ENCODE measurements at regions not wholly inside any gene's neighbourhood (a gene's known extent, or its start where the extent isn't known, plus 50 kb on each side); places are given as distances from the start of the nearest gene placed in this dataset.

DNA sequence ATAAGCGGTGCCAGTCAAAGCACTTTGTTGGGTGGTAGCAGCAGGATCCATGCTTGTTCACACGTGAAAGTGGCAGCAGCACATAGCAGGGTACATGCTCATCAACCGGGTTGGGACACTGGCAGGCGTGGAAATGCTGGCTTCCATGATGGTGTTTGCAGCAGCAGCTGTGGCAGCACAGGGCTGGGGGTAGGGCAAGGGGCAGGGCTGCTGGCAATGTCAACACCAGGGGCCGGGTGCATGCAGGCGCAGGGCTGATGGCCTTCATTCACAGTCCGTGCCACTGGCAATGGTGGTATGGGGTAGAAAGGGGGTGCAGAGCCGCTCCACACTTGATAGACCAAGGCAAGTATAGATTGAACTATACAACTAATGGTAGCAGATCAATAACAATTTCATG lies 374.7 kb upstream of the FAM241A start:
- H3K27ac Mint-ChIP-seq = no peak overlapping the region

DNA sequence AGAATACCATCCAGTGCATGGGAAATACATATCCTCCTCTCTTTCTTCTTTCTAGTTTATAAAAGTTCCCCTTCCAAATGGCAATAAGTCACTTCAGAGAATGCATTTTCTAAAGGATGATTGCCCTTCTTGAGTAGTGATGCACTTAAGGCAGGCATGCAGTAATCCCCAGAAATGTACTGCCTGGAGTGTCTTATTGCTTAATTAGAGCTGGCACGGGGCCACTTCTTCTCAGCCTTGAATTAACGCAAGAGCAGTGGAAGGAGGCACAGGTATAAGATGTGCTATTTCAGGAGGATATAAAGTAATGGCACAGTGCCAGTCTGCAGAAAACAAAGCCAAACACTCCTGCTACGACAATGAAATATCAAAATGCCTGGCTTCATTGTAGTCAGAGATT lies 371.4 kb upstream of the FAM241A start:
- TF ChIP-seq CTCF (IDR thresholded peaks at IDR 0.05) = no peak
- Mint-ChIP-seq H3K9me3 (peaks cover 13% of the 10 kb centered on the region), H3K27ac (no peak overlapping the region), H3K4me3 (no peak overlapping the region), H3K4me1 (peaks cover 21% of the 10 kb centered on the region), H3K27me3 (ENCODE audit: low read depth, poor library complexity) (no peaks in the 10 kb centered on the region), H3K36me3 (ENCODE audit: low read depth) (peaks cover 13% of the 10 kb centered on the region)
- DNase-seq = no peak

More for the DNA sequence above, 374.7 kb upstream of the FAM241A start:
- H3K27me3 Mint-ChIP-seq (ENCODE audit: low read depth, poor library complexity) = no peaks in the 10 kb centered on the region
- H3K4me1 Mint-ChIP-seq = peaks cover 9% of the 10 kb centered on the region
- no peak for TF ChIP-seq CTCF (IDR thresholded peaks at IDR 0.05)
- no peak for DNase-seq
- no peak overlapping the region for H3K4me3 Mint-ChIP-seq
- H3K36me3 Mint-ChIP-seq (ENCODE audit: low read depth) = peaks cover 19% of the 10 kb centered on the region
- peaks cover 26% of the 10 kb centered on the region for H3K9me3 Mint-ChIP-seq

GRCh38 chr4:111775556-111776297 lies 369.5 kb upstream of the FAM241A start:
- Mint-ChIP-seq H3K27ac (no peak overlapping the region), H3K4me1 (peaks cover 22% of the 10 kb centered on the region), H3K4me3 (no peak overlapping the region), H3K9me3 (no peaks in the 10 kb centered on the region), H3K27me3 (ENCODE audit: low read depth, poor library complexity) (no peaks in the 10 kb centered on the region), H3K36me3 (ENCODE audit: low read depth) (no peaks in the 10 kb centered on the region)
- no peak for TF ChIP-seq CTCF (IDR thresholded peaks at IDR 0.05)
- no peak for DNase-seq

DNA sequence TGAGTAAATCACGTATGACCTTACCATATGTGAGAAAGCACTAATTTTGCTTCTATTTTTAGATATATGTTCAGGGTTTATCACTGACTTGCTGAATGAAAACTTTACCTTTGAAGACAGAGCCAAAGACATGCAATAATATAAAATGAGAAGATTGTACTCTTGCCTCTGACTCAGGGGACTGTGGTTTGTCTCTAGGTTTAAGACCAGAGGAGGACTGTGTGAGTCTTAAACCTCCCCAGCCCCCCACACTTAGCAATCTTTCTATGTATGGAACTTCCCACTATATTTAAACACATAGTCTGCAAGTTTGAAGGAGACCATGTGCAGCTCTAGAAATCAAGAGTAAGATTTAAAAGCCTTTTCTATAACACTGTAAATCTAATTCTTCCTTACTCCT lies 368.7 kb upstream of the FAM241A start:
- Mint-ChIP-seq H3K27me3 (ENCODE audit: low read depth, poor library complexity) (no peaks in the 10 kb centered on the region), H3K4me1 (peaks cover 22% of the 10 kb centered on the region), H3K9me3 (no peaks in the 10 kb centered on the region), H3K4me3 (no peak overlapping the region), H3K36me3 (ENCODE audit: low read depth) (no peaks in the 10 kb centered on the region), H3K27ac (no peak overlapping the region)
- DNase-seq = no peak
- TF ChIP-seq CTCF (IDR thresholded peaks at IDR 0.05) = no peak

DNA sequence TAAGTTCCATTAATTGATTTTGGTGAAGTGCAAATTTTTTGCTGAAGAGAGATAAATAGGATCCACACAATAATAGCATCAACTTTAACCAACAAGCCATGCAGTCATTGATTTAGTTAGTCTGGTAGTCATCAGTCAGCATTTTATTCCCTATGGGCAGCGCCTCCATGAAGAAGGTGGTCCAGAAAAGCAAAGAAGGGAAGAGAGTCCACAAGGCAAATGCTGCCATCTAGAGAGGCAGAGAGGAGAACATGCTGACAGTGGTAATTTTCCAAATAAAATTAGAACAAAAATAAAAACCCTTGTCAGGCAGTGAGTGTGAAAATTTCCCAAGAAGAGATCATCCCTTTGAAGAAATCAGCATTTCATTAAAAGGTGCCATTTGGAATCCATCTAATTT lies 366.7 kb upstream of the FAM241A start:
- no peak for TF ChIP-seq CTCF (IDR thresholded peaks at IDR 0.05)
- Mint-ChIP-seq H3K4me3 (no peak overlapping the region), H3K9me3 (no peaks in the 10 kb centered on the region), H3K27me3 (ENCODE audit: low read depth, poor library complexity) (no peaks in the 10 kb centered on the region), H3K4me1 (peaks cover 18% of the 10 kb centered on the region), H3K27ac (no peak overlapping the region), H3K36me3 (ENCODE audit: low read depth) (no peaks in the 10 kb centered on the region)
- DNase-seq = no peak

DNA sequence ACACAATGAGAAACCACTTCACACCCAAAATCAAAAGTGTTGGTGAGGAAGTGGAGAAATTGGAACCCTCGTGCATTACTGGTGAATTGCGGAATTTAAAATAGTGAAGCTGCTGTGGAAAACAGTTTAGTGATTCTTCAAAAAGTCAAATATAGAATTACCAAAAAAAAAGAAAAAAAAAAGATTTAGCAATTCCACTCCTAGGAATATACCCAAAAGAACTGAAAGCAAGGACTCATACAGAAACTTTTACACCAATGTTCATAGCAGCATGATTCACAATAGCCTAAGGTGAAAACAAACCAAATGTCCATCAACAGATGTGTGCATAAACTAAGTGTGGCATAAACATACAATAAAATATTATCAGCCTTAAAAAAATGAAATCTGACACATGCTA lies 364.3 kb upstream of the FAM241A start:
- H3K27ac Mint-ChIP-seq = no peak overlapping the region
- H3K36me3 Mint-ChIP-seq (ENCODE audit: low read depth) = no peaks in the 10 kb centered on the region
- H3K4me1 Mint-ChIP-seq = peaks cover 20% of the 10 kb centered on the region
- no peaks in the 10 kb centered on the region for H3K9me3 Mint-ChIP-seq
- no peak overlapping the region for H3K4me3 Mint-ChIP-seq
- H3K27me3 Mint-ChIP-seq (ENCODE audit: low read depth, poor library complexity) = no peaks in the 10 kb centered on the region
- TF ChIP-seq CTCF (IDR thresholded peaks at IDR 0.05) = no peak
- DNase-seq = no peak

All from nephron progenitor cell (in vitro differentiated cells).